ENCODE measurements at regions not wholly inside any gene's neighbourhood (a gene's known extent, or its start where the extent isn't known, plus 50 kb on each side); places are given as distances from the start of the nearest gene placed in this dataset.
"Not testable (repeated sequence)": the region's sequence is repeated elsewhere in the genome, so short reads cannot be mapped to it uniquely, and the experiment has no call there.

GRCh38 chrX:83416273-83416672 is 91.8 kb upstream of the POU3F4 start:
- no peaks in the 10 kb centered on the region for H3K9me3 Mint-ChIP-seq

GRCh38 chrX:83419030-83419792 is 88.9 kb upstream of the POU3F4 start:
- Mint-ChIP-seq H3K36me3 (ENCODE audit: low read depth) (no peaks in the 10 kb centered on the region), H3K27me3 (ENCODE audit: low read depth) (no peaks in the 10 kb centered on the region), H3K9me3 (peaks cover 8% of the 10 kb centered on the region), H3K4me1 (no peaks in the 10 kb centered on the region), H3K27ac (no peak overlapping the region), H3K4me3 (no peak overlapping the region)
- no peak for TF ChIP-seq CTCF (IDR thresholded peaks at IDR 0.05; ENCODE audit: unreplicated experiment in 3 of 3)

More at GRCh38 chrX:83416273-83416672, 91.8 kb upstream of the POU3F4 start:
- H3K4me1 Mint-ChIP-seq: no peaks in the 10 kb centered on the region
- no peaks in the 10 kb centered on the region for H3K27me3 Mint-ChIP-seq (ENCODE audit: low read depth)
- TF ChIP-seq CTCF (IDR thresholded peaks at IDR 0.05; ENCODE audit: unreplicated experiment in 3 of 3): peak in 2 of 3 experiments; percentile 14 to 33
- H3K27ac Mint-ChIP-seq: no peak overlapping the region
- H3K4me3 Mint-ChIP-seq: no peak overlapping the region
- H3K36me3 Mint-ChIP-seq (ENCODE audit: low read depth): no peaks in the 10 kb centered on the region

- no peaks in the 10 kb centered on the region for H3K27me3 Mint-ChIP-seq (ENCODE audit: low read depth)
- no peak overlapping the region for H3K27ac Mint-ChIP-seq
- no peak overlapping the region for H3K4me3 Mint-ChIP-seq
- no peaks in the 10 kb centered on the region for H3K4me1 Mint-ChIP-seq
- TF ChIP-seq CTCF (IDR thresholded peaks at IDR 0.05; ENCODE audit: unreplicated experiment in 3 of 3): no peak
- peaks cover 16% of the 10 kb centered on the region for H3K9me3 Mint-ChIP-seq
- no peaks in the 10 kb centered on the region for H3K36me3 Mint-ChIP-seq (ENCODE audit: low read depth)
Observed at GRCh38 chrX:83422836-83423235, 85.3 kb upstream of the POU3F4 start.

GRCh38 chrX:83442552-83442951 is 65.5 kb upstream of the POU3F4 start:
- H3K9me3 Mint-ChIP-seq: peaks cover 29% of the 10 kb centered on the region

GRCh38 chrX:83446355-83446754 is 61.7 kb upstream of the POU3F4 start:
- Mint-ChIP-seq H3K27ac (no peak overlapping the region), H3K27me3 (ENCODE audit: low read depth) (no peaks in the 10 kb centered on the region), H3K9me3 (peaks cover 15% of the 10 kb centered on the region), H3K4me3 (no peak overlapping the region), H3K36me3 (ENCODE audit: low read depth) (no peaks in the 10 kb centered on the region), H3K4me1 (no peaks in the 10 kb centered on the region)
- TF ChIP-seq CTCF (IDR thresholded peaks at IDR 0.05; ENCODE audit: unreplicated experiment in 3 of 3): no peak

More at GRCh38 chrX:83442552-83442951, 65.5 kb upstream of the POU3F4 start:
- not testable (repeated sequence) for H3K4me3 Mint-ChIP-seq; H3K27ac Mint-ChIP-seq; H3K36me3 Mint-ChIP-seq (ENCODE audit: low read depth); H3K27me3 Mint-ChIP-seq (ENCODE audit: low read depth); H3K4me1 Mint-ChIP-seq

Measured in nephron (organoid).